Uterus (tissue), 3 donors: ENCODE measurements at regions not wholly inside any gene's neighbourhood (a gene's known extent, or its start where the extent isn't known, plus 50 kb on each side); places are given as distances from the start of the nearest gene placed in this dataset.

Experiments used
- DNase-seq, 2 donors: peaks; one replicate each; pipeline ENCODE4 v3.0.0-alpha.2; 2019 to 2020
- H3K27ac ChIP-seq, 2 donors: fragments of 200-600 bp; sonication (generic); 1 replicate in 1 of 2; 2 replicates in 1 of 2; pipeline ENCODE4 v1.5.1; 2016 to 2018
- H3K27me3 ChIP-seq, 2 donors: fragments of 200-600 bp; sonication (generic); one replicate each; pipeline ENCODE4 v1.5.1; 2018 to 2019; ENCODE audit warnings: control low read depth in 1 of 2
- H3K36me3 ChIP-seq, 2 donors: fragments of 200-600 bp; sonication (generic); one replicate each; pipeline ENCODE4 v1.5.1; 2019; ENCODE audit warnings: control low read depth in 1 of 2
- H3K4me1 ChIP-seq, 2 donors: fragments of 200-600 bp; sonication (generic); one replicate each; pipeline ENCODE4 v1.5.1; 2018 to 2019; ENCODE audit warnings: control low read depth in 1 of 2
- H3K4me3 ChIP-seq, 2 donors: fragments of 200-600 bp; sonication (generic); 1 replicate in 1 of 2; 2 replicates in 1 of 2; pipeline ENCODE4 v1.5.1; 2018 to 2019; ENCODE audit warnings: mild to moderate bottlenecking in 1 of 2
- H3K9me3 ChIP-seq, 2 donors: fragments of 200-600 bp; sonication (generic); one replicate each; pipeline ENCODE4 v1.5.1; 2019; ENCODE audit warnings: control low read depth in 1 of 2
- POLR2A ChIP-seq, 2 donors: fragments of 450-650 bp; IDR thresholded peaks; one replicate each; pipeline ENCODE4 v1.6.1; 2016; ENCODE audit warnings: antibody characterized with exemption in 2 of 2, mild to moderate bottlenecking in 1 of 2, moderate library complexity in 1 of 2
- intact Hi-C: fragments of 100-400 bp; cut with DNase I; formaldehyde crosslinking; loops from one replicate; pipeline ENCODE4 v1.15.1; 2023; ENCODE audit warnings: low total_unique reads
- TF ChIP-seq, protein P1 (sequence below), 4 experiments: fragments of 200-600 bp in 2 of 4; fragments of 450-650 bp in 2 of 4; sonication (generic) in 2 of 4; IDR thresholded peaks; one replicate each; pipeline ENCODE4 v1.5.1; 2016 to 2019; ENCODE audit warnings: antibody characterized with exemption in 4 of 4, mild to moderate bottlenecking in 2 of 4, moderate library complexity in 1 of 4
- donor health status: DM: yes; HTN: yes; CAD: no.

DNA sequence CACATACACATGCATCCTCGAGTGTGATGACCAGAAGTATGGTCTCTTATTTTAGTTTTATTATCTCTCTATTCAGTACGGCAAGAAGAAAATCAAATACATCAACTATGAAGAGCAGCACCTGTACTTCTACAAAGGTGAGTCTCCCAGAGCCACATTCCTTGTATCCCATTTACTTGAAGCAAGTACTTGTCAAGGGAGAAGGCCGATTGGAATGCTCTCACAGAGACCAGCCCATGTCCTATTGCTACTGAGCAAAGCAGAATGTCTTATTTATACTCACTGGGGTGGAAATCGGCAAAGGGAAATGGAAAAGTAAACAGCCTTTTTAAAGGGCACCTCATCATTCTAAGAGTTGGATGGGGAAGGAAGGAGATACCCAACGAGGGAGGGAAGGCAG is 72.6 kb upstream of the OR5AK2 start:
- no peak overlapping the region for H3K4me3 ChIP-seq
- no peaks in the 10 kb centered on the region for H3K36me3 ChIP-seq
- H3K27ac ChIP-seq, result no peak overlapping the region
- TF ChIP-seq, protein P1, sequence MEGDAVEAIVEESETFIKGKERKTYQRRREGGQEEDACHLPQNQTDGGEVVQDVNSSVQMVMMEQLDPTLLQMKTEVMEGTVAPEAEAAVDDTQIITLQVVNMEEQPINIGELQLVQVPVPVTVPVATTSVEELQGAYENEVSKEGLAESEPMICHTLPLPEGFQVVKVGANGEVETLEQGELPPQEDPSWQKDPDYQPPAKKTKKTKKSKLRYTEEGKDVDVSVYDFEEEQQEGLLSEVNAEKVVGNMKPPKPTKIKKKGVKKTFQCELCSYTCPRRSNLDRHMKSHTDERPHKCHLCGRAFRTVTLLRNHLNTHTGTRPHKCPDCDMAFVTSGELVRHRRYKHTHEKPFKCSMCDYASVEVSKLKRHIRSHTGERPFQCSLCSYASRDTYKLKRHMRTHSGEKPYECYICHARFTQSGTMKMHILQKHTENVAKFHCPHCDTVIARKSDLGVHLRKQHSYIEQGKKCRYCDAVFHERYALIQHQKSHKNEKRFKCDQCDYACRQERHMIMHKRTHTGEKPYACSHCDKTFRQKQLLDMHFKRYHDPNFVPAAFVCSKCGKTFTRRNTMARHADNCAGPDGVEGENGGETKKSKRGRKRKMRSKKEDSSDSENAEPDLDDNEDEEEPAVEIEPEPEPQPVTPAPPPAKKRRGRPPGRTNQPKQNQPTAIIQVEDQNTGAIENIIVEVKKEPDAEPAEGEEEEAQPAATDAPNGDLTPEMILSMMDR (IDR thresholded peaks at IDR 0.05), result no peak
- no peak for TF ChIP-seq POLR2A (IDR thresholded peaks at IDR 0.05)
- no peak for DNase-seq
- no peaks in the 10 kb centered on the region for H3K4me1 ChIP-seq
- no peaks in the 10 kb centered on the region for H3K27me3 ChIP-seq
- intact Hi-C loops, result no loop called here
- H3K9me3 ChIP-seq, result no peaks in the 10 kb centered on the region

DNA sequence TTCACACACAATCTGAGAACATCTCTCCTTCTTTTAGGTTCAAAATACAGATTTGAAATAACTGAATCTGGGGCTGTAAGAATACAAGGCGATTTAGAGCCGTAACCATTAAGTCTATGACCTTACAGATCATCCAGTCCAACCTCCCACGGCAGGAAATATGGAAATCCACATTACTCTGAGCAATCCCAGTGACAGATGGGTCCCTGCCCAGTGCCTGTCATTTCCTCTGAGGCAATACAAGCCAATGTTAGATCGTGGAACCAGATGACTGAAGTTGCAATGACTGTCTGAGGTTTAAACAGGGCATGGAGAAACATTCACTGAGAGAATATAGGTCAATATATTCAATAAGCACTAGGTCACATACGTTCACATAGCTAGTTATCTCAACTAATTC is 77.4 kb upstream of the OR5AK2 start:
- no peaks in the 10 kb centered on the region for H3K4me1 ChIP-seq
- no peak overlapping the region for H3K4me3 ChIP-seq
- intact Hi-C loops, result no loop called here
- DNase-seq, result no peak
- H3K27me3 ChIP-seq, result no peaks in the 10 kb centered on the region
- no peaks in the 10 kb centered on the region for H3K36me3 ChIP-seq
- no peak overlapping the region for H3K27ac ChIP-seq
- H3K9me3 ChIP-seq, result no peaks in the 10 kb centered on the region
- TF ChIP-seq, protein P1 (IDR thresholded peaks at IDR 0.05), result no peak
- TF ChIP-seq POLR2A (IDR thresholded peaks at IDR 0.05), result no peak

DNA sequence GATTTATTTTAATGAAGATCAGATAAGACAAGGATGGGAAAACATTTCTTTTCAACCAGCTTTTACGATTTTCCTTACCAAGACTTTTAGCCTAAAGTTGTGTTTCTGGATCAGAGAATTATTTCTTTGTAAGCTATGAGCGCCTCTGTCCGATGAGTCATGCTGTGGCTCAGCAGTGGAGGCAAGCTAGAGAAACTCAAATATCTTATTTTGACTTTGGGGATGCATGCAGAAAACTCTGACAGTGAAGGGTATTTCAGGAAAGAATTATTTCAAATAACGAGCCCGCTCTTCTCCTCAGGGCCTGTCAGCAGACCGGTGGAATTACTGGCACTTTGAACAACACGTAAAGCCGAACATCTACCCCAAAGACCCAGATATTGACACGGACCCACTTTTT is 77.9 kb upstream of the OR5AK2 start:
- Histone ChIP-seq H3K4me3 (no peak overlapping the region), H3K9me3 (no peaks in the 10 kb centered on the region), H3K27me3 (no peaks in the 10 kb centered on the region), H3K36me3 (no peaks in the 10 kb centered on the region), H3K27ac (no peak overlapping the region), H3K4me1 (no peaks in the 10 kb centered on the region)
- intact Hi-C loops, result no loop called here
- TF ChIP-seq, protein P1 (IDR thresholded peaks at IDR 0.05), result no peak
- TF ChIP-seq POLR2A (IDR thresholded peaks at IDR 0.05), result no peak
- no peak for DNase-seq

DNA sequence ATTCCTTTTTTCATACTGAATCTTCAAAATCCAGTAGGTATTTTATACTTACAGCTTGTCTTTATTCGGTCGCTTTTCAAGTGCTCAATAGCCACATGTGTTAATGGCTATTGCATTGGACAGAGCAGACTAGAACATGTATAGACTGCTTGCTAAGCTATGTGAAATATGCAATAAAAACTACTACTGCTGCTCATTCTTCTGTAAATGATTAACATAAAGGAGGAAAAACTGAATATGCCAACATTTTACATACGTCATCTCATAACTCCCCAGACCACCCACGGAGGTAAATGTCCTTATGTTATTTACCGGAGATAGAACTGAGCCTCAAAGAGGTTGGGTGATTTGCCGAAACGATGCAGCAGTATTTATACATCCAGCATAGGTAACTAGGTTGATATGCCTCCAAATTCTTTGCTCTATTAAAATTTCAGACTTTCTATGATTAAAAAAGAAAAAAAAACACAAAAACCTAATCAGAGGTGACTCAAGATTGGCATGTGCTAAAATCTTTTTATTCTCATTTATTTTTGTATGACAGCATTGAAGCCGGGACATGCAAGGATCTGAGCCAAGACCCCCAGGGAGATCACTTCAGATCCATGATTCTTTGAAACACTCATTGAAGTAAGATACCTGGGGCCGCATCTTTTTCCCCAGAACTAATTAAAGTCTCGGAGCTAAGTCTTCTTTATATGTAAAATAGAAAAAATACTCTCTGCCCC is 78.5 kb upstream of the OR5AK2 start:
- DNase-seq, result no peak
- TF ChIP-seq, protein P1 (IDR thresholded peaks at IDR 0.05), result no peak
- no peak for TF ChIP-seq POLR2A (IDR thresholded peaks at IDR 0.05)
- Histone ChIP-seq H3K27me3 (no peaks in the 10 kb centered on the region), H3K9me3 (no peaks in the 10 kb centered on the region), H3K36me3 (no peaks in the 10 kb centered on the region), H3K4me1 (no peaks in the 10 kb centered on the region), H3K4me3 (no peak overlapping the region), H3K27ac (no peak overlapping the region)
- intact Hi-C loops, result no loop called here

DNA sequence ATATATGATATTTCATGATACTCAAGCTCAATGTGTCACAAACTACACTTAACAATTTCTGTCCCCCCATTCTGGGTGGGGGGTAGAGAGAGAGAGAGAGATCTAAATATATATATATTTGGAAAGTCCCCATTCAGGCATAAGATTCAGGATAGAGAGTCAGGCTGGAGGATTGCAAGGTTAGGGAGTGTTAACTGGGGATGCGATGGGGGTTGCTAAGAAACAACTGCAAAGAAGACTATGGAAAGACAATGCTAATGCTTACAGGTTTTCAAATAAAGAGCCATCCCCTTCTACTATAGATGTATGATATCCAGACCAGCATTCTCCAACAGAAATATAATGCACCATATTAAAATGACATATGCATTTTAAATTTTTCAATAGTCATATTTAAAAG is 79.2 kb upstream of the OR5AK2 start:
- H3K27me3 ChIP-seq, result no peaks in the 10 kb centered on the region
- no peak overlapping the region for H3K27ac ChIP-seq
- H3K36me3 ChIP-seq, result no peaks in the 10 kb centered on the region
- no peak for DNase-seq
- no peaks in the 10 kb centered on the region for H3K4me1 ChIP-seq
- intact Hi-C loops, result no loop called here
- no peak overlapping the region for H3K4me3 ChIP-seq
- no peak for TF ChIP-seq POLR2A (IDR thresholded peaks at IDR 0.05)
- TF ChIP-seq, protein P1 (IDR thresholded peaks at IDR 0.05), result no peak
- no peaks in the 10 kb centered on the region for H3K9me3 ChIP-seq
